ENCODE measurements at regions not wholly inside any gene's neighbourhood (a gene's known extent, or its start where the extent isn't known, plus 50 kb on each side); places are given as distances from the start of the nearest gene placed in this dataset.
A peak's percentile ranks its signal among the peaks of the same experiment; 100 is the strongest.
"Not testable (repeated sequence)": the region's sequence is repeated elsewhere in the genome, so short reads cannot be mapped to it uniquely, and the experiment has no call there.

GRCh38 chr6:156599978-156600590, 177.1 kb upstream of the ARID1B start:
- DNase-seq: no peak

DNA sequence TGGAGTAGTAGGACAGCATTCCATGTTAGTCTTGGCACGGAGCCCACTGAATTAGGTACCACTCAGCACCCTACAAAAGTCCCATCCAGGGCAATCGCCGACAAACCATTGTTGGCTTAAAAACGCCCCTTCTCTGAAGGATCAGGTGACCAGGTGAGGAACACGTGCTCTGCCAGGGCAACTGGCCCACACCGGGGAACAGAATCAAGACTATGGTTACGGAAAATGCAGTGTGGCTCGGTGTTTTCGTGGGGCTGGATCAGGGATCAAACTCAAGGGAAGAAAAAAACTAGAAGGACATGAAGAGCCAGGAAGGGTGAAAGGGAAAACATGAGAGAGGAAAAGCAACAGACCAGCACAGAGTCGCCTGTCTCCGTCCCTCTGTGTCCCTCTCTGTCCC, 177.8 kb upstream of the ARID1B start:
- no peak for DNase-seq

DNA sequence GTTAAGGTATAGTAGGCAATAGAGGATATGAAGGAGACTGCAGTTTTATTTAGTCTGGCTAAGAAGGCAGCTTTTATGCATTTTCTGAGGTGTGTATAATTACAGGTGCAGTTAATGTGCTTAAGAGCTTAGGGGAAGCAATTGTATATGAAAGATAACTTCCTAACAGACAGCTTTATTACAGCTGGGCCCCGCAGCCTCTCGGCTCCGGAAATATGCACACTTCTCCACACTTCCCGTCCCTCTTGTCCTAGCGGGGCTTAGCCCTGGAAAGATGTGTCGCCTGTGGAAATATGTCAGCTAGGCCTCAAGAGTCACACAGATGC, 178.4 kb upstream of the ARID1B start:
- peak; percentile 67 for DNase-seq

- DNase-seq: peak; percentile 78
Observed at GRCh38 chr6:156598071-156598854, 178.9 kb upstream of the ARID1B start.

GRCh38 chr6:156597095-156597494, 180.1 kb upstream of the ARID1B start:
- DNase-seq: no peak

- no peak for DNase-seq
Observed at GRCh38 chr6:156595476-156595875, 181.7 kb upstream of the ARID1B start.

GRCh38 chr6:156593893-156594292, 183.3 kb upstream of the ARID1B start:
- no peak for DNase-seq

GRCh38 chr6:156593127-156593526, 184.1 kb upstream of the ARID1B start:
- DNase-seq: no peak

DNA sequence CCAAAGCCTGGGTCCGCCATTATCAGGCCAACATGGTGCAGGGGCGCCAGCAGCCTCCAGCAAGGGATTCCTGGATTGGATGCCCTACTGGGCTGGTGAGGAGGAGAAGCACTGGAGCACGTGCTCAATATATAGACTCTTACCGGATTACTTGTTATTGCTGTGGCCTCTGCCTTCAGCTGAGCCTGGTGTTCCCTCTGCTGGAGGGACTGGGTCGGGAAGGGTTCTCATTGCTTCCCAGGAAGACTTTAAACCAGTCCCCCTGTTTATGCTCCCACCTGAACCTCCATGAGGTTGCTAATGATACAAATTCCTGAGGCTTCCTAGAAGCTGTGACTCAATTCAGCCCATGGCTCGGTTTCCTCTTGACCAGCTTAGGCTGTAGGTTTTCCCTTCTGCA, 186.7 kb upstream of the ARID1B start:
- DNase-seq: peak; percentile 25

GRCh38 chr6:156589281-156589680, 187.9 kb upstream of the ARID1B start:
- no peak for DNase-seq

DNA sequence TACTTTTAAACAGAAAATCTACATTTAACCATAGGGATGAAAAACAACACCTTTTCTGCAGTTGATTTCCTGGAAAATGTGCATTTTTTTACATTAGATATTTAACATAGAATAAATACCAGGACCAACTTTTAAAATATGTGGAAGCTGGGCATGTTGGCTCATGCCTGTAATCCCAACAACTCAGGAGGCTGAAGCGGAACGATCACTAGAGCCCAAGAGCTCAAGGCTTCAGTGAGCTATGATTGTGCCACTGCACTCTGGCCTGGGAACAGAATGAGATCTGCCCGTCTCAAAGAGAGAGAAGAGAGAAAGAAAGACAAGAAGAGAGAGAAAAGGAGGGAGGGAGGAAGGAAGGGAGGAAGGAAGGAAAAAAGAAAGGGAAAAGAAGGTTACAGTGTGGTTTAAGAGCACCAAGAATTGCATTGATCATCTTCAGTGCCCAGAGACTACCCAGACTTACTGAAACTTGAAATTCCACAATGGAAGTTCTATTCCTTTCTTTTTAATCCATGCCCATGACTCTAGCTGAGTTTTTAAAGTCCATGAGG, 189.4 kb upstream of the ARID1B start:
- DNase-seq: no peak

DNA sequence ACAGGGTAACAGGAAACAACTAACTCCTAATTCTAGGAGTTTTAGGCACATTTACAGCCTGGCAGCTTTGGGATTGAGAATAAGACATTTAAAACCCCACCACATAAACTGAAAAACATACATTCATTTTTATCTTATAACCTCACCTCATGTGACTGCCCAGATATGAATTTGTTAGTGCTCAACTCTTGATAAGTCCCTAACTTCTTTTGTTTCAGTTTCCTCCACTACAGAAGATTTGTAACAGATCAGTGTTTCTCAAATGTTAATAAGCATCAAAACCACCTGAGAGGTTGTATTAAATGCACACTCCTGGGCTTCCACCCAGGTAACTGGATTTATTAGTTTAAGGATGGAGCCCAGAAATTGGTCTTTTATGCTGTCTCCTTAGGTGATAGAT, 190.1 kb upstream of the ARID1B start:
- no peak for DNase-seq

GRCh38 chr6:156585859-156586258, 191.3 kb upstream of the ARID1B start:
- no peak for DNase-seq

GRCh38 chr6:156584121-156584520, 193.1 kb upstream of the ARID1B start:
- DNase-seq: not testable (repeated sequence)

- peak; percentile 40 for DNase-seq
Observed at GRCh38 chr6:156583083-156583482, 194.1 kb upstream of the ARID1B start.

DNA sequence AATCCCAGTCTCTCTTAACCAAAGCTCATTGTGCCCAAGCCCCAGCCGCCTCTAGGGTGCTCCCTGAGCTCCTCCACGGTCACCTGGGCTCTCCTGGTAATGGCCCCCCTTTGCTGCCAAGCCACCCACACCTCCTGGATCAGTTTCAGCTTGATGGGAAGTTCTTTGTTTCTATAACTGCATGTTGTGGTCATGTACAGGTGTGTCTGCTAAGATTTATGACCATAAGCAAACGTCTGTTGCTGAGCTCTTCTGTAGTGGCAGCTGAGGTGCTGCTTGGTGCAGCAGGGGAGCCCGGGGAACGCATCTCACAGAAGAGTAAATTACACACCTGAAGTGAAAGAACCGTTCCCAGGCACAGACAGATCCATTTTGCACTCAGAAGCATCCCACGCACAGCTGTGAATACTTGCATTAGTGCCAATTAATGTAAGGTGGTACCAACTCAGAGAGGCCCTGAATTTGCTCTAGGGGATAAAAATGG, 194.6 kb upstream of the ARID1B start:
- peak; percentile 97 for DNase-seq

DNA sequence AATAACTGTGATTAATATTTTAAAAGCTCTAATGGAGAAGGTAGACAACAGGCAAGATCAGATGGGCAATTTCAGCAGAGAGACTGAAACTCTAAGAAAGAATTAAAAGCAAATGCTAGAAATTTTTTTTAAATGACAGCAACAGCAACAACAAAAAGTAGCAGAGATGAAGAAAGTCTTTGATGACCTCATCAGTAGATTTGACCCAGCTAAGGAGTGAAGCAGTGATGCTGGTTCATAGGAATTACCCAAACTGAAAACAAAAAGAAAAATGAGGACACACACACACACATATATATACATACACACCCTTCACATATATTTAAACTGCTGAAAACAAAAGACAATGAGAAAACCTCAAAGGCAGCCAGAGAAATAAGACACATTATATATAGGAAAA, 197.6 kb upstream of the ARID1B start:
- no peak for DNase-seq

- no peak for DNase-seq
Observed at GRCh38 chr6:156577749-156578148, 199.4 kb upstream of the ARID1B start.

GRCh38 chr6:156575361-156575760, 201.8 kb upstream of the ARID1B start:
- DNase-seq: no peak

GRCh38 chr6:156564807-156565149, 212.4 kb upstream of the ARID1B start:
- DNase-seq: no peak

DNA sequence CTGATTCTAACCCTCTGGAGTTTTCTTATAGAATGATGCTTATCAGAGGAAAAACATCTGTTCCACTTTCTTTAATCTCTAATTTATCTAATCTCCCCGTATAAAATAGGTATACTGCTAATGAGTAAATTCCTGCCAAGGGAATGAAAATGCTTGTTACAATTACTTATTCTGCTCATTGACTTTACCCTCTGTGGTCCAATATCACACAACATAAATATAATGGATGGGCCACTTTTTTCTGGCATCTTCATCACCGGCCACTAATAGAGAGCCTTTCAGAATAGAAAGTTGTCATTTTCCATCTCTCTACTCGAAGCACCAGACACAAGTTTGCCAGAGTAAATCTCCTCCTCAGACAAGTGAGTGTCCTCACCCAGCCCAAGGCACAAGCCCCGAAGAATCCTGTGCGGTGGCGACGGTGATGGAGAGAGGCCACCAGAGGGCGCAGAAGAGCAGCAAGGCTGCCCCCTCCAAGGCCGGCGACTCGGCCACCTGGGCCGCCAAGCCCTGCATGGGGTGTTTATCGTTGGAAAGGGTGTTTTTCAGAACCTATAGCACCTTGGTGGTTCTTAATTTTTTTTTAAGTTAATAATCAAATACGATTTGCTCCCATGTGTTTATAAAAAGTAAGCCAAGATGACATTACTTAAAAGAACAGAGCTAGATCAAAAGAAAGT, 212.9 kb upstream of the ARID1B start:
- peak; percentile 87 for DNase-seq

DNA sequence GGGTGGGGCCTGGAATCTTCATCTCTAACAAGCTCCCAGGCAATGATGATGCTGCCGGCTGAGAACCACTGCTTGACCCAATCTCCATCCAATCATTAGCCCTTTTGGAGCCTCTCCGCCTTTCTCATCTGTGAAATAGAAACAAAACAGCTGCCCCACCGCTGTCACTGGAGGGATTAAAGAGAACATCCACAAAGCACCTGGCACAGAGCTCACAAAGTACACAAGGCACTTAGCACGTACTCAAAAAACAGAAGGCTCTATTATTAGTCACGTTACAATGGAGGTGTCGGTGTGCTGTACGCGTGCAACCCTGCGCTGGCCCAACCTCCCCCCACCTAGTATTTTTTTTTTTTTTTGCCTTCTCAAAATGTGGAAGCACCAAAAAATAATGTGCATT, 213.5 kb upstream of the ARID1B start:
- DNase-seq: peak; percentile 98

DNA sequence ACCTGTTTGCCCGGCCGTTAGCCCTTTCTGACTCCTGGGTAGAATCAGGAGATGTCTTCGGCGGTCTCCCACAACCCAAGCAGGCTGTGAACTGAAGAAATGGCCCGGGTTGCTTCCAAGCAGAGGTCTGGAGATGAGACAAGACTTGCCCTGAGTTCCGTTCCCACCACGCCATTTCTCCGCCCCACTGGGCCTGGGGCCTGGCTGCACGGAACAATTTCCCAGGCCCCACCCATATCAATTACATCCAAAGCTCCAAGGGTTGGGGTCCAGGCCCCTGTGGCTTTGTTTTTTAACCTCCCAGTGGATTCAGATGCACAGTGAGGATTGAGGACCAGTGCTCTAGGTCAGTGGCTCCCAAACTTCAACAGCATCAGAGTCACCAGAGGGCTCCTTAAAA, 214.5 kb upstream of the ARID1B start:
- DNase-seq: no peak

DNA sequence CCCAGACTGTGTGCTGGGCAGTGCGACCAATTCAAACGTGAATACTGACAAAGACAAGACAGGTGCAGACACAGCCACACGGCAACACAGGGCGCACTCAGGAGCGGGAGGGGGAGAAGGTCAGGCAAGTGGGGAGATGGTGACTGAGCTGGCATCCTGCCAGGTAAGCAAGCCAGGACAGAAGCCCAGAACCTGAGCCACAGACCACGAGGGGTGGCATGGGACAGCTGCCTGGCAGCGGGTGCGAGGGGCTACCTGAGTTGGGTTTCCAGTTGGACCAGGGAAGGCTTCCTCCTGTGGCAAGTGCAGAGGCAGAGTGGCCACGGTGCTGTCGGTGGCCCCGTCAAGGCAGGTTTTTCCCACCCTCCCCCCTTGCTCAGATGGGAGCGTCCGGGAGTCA, 215.2 kb upstream of the ARID1B start:
- no peak for DNase-seq

Measured in NCI-H146 (cell line).